Testis (tissue), 2 donors: ENCODE measurements at regions not wholly inside any gene's neighbourhood (a gene's known extent, or its start where the extent isn't known, plus 50 kb on each side); places are given as distances from the start of the nearest gene placed in this dataset.

ENCODE experiments used
- POLR2A ChIP-seq: fragments of 450-650 bp; IDR thresholded peaks from one replicate; pipeline ENCODE4 v1.6.1; 2017; ENCODE audit warnings: antibody characterized with exemption, mild to moderate bottlenecking, moderate library complexity
- TF ChIP-seq, protein P1 (sequence below), 3 experiments: fragments of 450-650 bp in 2 of 3; fragments of 200-600 bp in 1 of 3; sonication (generic) in 1 of 3; IDR thresholded peaks; one replicate each; pipeline ENCODE4 v1.5.1; 2016 to 2019; ENCODE audit warnings: antibody characterized with exemption in 3 of 3, mild to moderate bottlenecking in 2 of 3, moderate library complexity in 1 of 3

DNA sequence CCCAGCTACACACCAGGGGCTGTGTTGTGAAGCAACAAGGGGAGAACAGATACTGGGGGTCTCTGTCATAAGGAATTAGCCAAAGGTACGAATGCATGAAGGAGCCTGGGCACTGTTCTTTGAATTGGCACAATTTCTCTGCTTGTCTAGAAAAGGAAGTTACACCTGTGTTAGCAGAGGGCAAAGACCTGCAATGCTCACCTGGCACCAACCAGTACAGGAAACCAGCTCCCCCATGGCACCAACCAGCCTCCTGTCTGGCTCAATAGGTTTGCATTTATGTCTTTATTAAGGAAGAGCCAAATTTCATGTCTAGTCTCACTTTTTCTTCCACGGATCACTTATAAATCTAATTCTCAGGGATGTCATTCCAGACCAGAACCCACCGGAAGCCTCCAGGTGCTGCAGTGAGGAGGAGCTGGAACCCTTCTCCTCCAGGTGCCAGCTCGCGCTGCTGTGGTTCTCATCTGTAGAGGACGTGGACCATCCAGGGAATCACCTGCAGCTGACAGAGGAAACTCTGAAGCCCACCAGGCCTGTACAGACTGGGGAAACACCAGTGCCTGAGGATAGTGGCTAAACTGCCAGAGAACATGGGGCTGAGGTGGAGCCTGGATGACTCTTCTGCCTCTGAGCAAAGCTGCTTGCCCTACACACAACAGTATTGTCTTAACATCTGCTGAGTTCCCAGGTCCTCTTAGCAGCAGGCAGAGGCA lies 113.4 kb upstream of the TRIM2 start:
- TF ChIP-seq, protein P1, sequence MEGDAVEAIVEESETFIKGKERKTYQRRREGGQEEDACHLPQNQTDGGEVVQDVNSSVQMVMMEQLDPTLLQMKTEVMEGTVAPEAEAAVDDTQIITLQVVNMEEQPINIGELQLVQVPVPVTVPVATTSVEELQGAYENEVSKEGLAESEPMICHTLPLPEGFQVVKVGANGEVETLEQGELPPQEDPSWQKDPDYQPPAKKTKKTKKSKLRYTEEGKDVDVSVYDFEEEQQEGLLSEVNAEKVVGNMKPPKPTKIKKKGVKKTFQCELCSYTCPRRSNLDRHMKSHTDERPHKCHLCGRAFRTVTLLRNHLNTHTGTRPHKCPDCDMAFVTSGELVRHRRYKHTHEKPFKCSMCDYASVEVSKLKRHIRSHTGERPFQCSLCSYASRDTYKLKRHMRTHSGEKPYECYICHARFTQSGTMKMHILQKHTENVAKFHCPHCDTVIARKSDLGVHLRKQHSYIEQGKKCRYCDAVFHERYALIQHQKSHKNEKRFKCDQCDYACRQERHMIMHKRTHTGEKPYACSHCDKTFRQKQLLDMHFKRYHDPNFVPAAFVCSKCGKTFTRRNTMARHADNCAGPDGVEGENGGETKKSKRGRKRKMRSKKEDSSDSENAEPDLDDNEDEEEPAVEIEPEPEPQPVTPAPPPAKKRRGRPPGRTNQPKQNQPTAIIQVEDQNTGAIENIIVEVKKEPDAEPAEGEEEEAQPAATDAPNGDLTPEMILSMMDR (IDR thresholded peaks at IDR 0.05), result no peak
- no peak for TF ChIP-seq POLR2A
